HG03103 (cell line): ENCODE measurements at regions not wholly inside any gene's neighbourhood (a gene's known extent, or its start where the extent isn't known, plus 50 kb on each side); places are given as distances from the start of the nearest gene placed in this dataset.

Source experiments
- ATAC-seq: cut with Tn5 transposase; IDR thresholded peaks from one replicate; pipeline ENCODE4 v1.9.1; 2021; ENCODE audit warnings: low read depth; ENCODE audit not compliant: unreplicated experiment

GRCh38 chr15:58269455-58270414 lies 131.6 kb downstream of the AQP9 start:
- ATAC-seq: no peak

- ATAC-seq: no peak
These were observed 133.2 kb downstream of the AQP9 start for GRCh38 chr15:58271410-58271809.

GRCh38 chr15:58273104-58273503 lies 134.9 kb downstream of the AQP9 start:
- ATAC-seq: no peak

- ATAC-seq: no peak
These were observed 136.7 kb downstream of the AQP9 start for GRCh38 chr15:58274885-58275284.

GRCh38 chr15:58275785-58276184 lies 137.6 kb downstream of the AQP9 start:
- ATAC-seq: no peak

GRCh38 chr15:58276924-58277323 lies 138.7 kb downstream of the AQP9 start:
- ATAC-seq: no peak

- ATAC-seq: no peak
These were observed 139.2 kb downstream of the AQP9 start for GRCh38 chr15:58277333-58277732.

- no peak for ATAC-seq
These were observed 140.9 kb downstream of the AQP9 start for GRCh38 chr15:58279106-58279505.

- no peak for ATAC-seq
These were observed 141.5 kb downstream of the AQP9 start for GRCh38 chr15:58279654-58280053.

GRCh38 chr15:58282060-58282708 lies 144.0 kb downstream of the AQP9 start:
- no peak for ATAC-seq

GRCh38 chr15:58283302-58283701 lies 145.1 kb downstream of the AQP9 start:
- ATAC-seq: no peak

- no peak for ATAC-seq
These were observed 146.1 kb downstream of the AQP9 start for GRCh38 chr15:58284293-58284692.

GRCh38 chr15:58285212-58285920 lies 146.4 kb upstream of the LIPC start:
- ATAC-seq: no peak

GRCh38 chr15:58285921-58286278 lies 145.9 kb upstream of the LIPC start:
- ATAC-seq: no peak

GRCh38 chr15:58286523-58286922 lies 145.3 kb upstream of the LIPC start:
- ATAC-seq: no peak

GRCh38 chr15:58287891-58288290 lies 143.9 kb upstream of the LIPC start:
- ATAC-seq: no peak

- ATAC-seq: no peak
These were observed 143.2 kb upstream of the LIPC start for GRCh38 chr15:58288592-58288991.

GRCh38 chr15:58291848-58292247 lies 139.9 kb upstream of the LIPC start:
- no peak for ATAC-seq

- ATAC-seq: no peak
These were observed 139.0 kb upstream of the LIPC start for GRCh38 chr15:58292751-58293175.

- ATAC-seq: no peak
These were observed 137.9 kb upstream of the LIPC start for GRCh38 chr15:58293622-58294550.
